ENCODE measurements at regions not wholly inside any gene's neighbourhood (a gene's known extent, or its start where the extent isn't known, plus 50 kb on each side); places are given as distances from the start of the nearest gene placed in this dataset.

GRCh38 chr7:52958621-52959140, 76.8 kb upstream of the POM121L12 start:
- no peak for TF ChIP-seq CTCF (IDR thresholded peaks at IDR 0.05; ENCODE audit: borderline replicate concordance, insufficient read depth, low read depth, low read length)

GRCh38 chr7:52956379-52956915, 79.0 kb upstream of the POM121L12 start:
- TF ChIP-seq CTCF (IDR thresholded peaks at IDR 0.05; ENCODE audit: borderline replicate concordance, insufficient read depth, low read depth, low read length): no peak

More at GRCh38 chr7:52958621-52959140, 76.8 kb upstream of the POM121L12 start:
- H3K4me3 ChIP-seq (ENCODE audit: low read depth, low read length): no peak overlapping the region

GRCh38 chr7:52955522-52955921, 79.9 kb upstream of the POM121L12 start:
- TF ChIP-seq CTCF (IDR thresholded peaks at IDR 0.05; ENCODE audit: borderline replicate concordance, insufficient read depth, low read depth, low read length): no peak
- no peak overlapping the region for H3K4me3 ChIP-seq (ENCODE audit: low read depth, low read length)

More at GRCh38 chr7:52956379-52956915, 79.0 kb upstream of the POM121L12 start:
- no peak overlapping the region for H3K4me3 ChIP-seq (ENCODE audit: low read depth, low read length)

GRCh38 chr7:52944921-52945320, 90.5 kb upstream of the POM121L12 start:
- H3K4me3 ChIP-seq (ENCODE audit: low read depth, low read length): no peak overlapping the region
- no peak for TF ChIP-seq CTCF (IDR thresholded peaks at IDR 0.05; ENCODE audit: borderline replicate concordance, insufficient read depth, low read depth, low read length)

GRCh38 chr7:52940481-52940880, 95.0 kb upstream of the POM121L12 start:
- no peak overlapping the region for H3K4me3 ChIP-seq (ENCODE audit: low read depth, low read length)
- TF ChIP-seq CTCF (IDR thresholded peaks at IDR 0.05; ENCODE audit: borderline replicate concordance, insufficient read depth, low read depth, low read length): no peak

- H3K4me3 ChIP-seq (ENCODE audit: low read depth, low read length): no peak overlapping the region
- TF ChIP-seq CTCF (IDR thresholded peaks at IDR 0.05; ENCODE audit: borderline replicate concordance, insufficient read depth, low read depth, low read length): no peak
These were observed 96.8 kb upstream of the POM121L12 start for GRCh38 chr7:52938455-52939133.

- no peak for TF ChIP-seq CTCF (IDR thresholded peaks at IDR 0.05; ENCODE audit: borderline replicate concordance, insufficient read depth, low read depth, low read length)
- no peak overlapping the region for H3K4me3 ChIP-seq (ENCODE audit: low read depth, low read length)
These were observed 98.7 kb upstream of the POM121L12 start for GRCh38 chr7:52936750-52937149.
